GM12873 (cell line): ENCODE measurements at regions not wholly inside any gene's neighbourhood (a gene's known extent, or its start where the extent isn't known, plus 50 kb on each side); places are given as distances from the start of the nearest gene placed in this dataset.

Source experiments
- CTCF ChIP-seq: IDR thresholded peaks from 2 replicates; pipeline ENCODE4 v1.5.1; 2012; ENCODE audit warnings: low read depth, mild to moderate bottlenecking, moderate library complexity, low read length, control low read depth; ENCODE audit not compliant: insufficient read depth; ENCODE audit errors: missing control alignments

GRCh38 chr11:71076525-71077304 lies 175.7 kb downstream of the SHANK2 start:
- no peak for TF ChIP-seq CTCF

GRCh38 chr11:71075871-71076420 lies 176.4 kb downstream of the SHANK2 start:
- TF ChIP-seq CTCF, result no peak

- no peak for TF ChIP-seq CTCF
Measured at GRCh38 chr11:71075116-71075720, 177.2 kb downstream of the SHANK2 start.

- no peak for TF ChIP-seq CTCF
Measured at GRCh38 chr11:71071736-71072509, 180.5 kb downstream of the SHANK2 start.

GRCh38 chr11:71070490-71071453 lies 181.6 kb downstream of the SHANK2 start:
- TF ChIP-seq CTCF, result no peak

GRCh38 chr11:71068963-71069362 lies 183.4 kb downstream of the SHANK2 start:
- no peak for TF ChIP-seq CTCF
